Calu3 (cell line): ENCODE measurements at regions not wholly inside any gene's neighbourhood (a gene's known extent, or its start where the extent isn't known, plus 50 kb on each side); places are given as distances from the start of the nearest gene placed in this dataset.

Source experiments
- BruUV-seq: library from RNA; stranded (reverse); fragments of 400-500 nt; replicated peaks from 2 replicates; lab custom pipeline; 2021; lab: Mats Ljungman, UMichigan
- CTCF ChIA-PET: fragments of 300-600 bp; sonication (Branson Sonifier 250); formaldehyde crosslinking; loops from one replicate; lab custom pipeline; 2022; ENCODE audit warnings: antibody characterized with exemption; lab: Charles Lee
- DNase-seq: peaks from one replicate; pipeline ENCODE4 v3.0.0; 2022
- H3K27ac Mint-ChIP-seq: one replicate; pipeline ENCODE4 v1.8.0; 2022; ENCODE audit warnings: mixed read lengths; ENCODE audit not compliant: unreplicated experiment
- H3K27me3 Mint-ChIP-seq: one replicate; pipeline ENCODE4 v1.8.0; 2022; ENCODE audit warnings: mixed read lengths; ENCODE audit not compliant: unreplicated experiment
- H3K36me3 Mint-ChIP-seq: one replicate; pipeline ENCODE4 v1.8.0; 2022; ENCODE audit warnings: mild to moderate bottlenecking, moderate library complexity, mixed read lengths; ENCODE audit not compliant: insufficient read depth, unreplicated experiment
- H3K4me1 Mint-ChIP-seq: one replicate; pipeline ENCODE4 v1.8.0; 2022; ENCODE audit warnings: mild to moderate bottlenecking, low read depth, mixed read lengths; ENCODE audit not compliant: unreplicated experiment
- H3K4me3 Mint-ChIP-seq: one replicate; pipeline ENCODE4 v1.8.0; 2022; ENCODE audit warnings: mild to moderate bottlenecking, low read depth, moderate library complexity, mixed read lengths; ENCODE audit not compliant: unreplicated experiment
- H3K9me3 Mint-ChIP-seq: one replicate; pipeline ENCODE4 v1.8.0; 2022; ENCODE audit warnings: low read depth, mixed read lengths; ENCODE audit not compliant: unreplicated experiment
- CTCF ChIP-seq: fragments of 200-600 bp; IDR thresholded peaks from one replicate; pipeline ENCODE4 v1.8.0; 2022; ENCODE audit warnings: antibody characterized with exemption; ENCODE audit not compliant: unreplicated experiment
- intact Hi-C: fragments of 100-400 bp; cut with micrococcal nuclease; formaldehyde crosslinking; loops from one replicate; pipeline ENCODE4 v1.10.0; 2022; ENCODE audit not compliant: unreplicated experiment

GRCh38 chr22:49521787-49522224 lies 305.9 kb downstream of the BRD1 start:
- no peak overlapping the region for H3K27ac Mint-ChIP-seq
- H3K27me3 Mint-ChIP-seq = no peaks in the 10 kb centered on the region
- H3K36me3 Mint-ChIP-seq = no peaks in the 10 kb centered on the region
- peaks cover 12% of the 10 kb centered on the region for H3K4me1 Mint-ChIP-seq
- CTCF ChIA-PET = interaction anchor here (1.0 to 1.4 kb wide), 2 partner anchors 19 to 65 kb away, joined by 3 to 4 read pairs; no protein-coding TSS in a partner anchor
- no peak for DNase-seq
- intact Hi-C loops = no loop called here
- no TSS peak for BruUV-seq
- TF ChIP-seq CTCF = no peak
- H3K9me3 Mint-ChIP-seq = no peaks in the 10 kb centered on the region
- H3K4me3 Mint-ChIP-seq = no peak overlapping the region

- Mint-ChIP-seq H3K36me3 (no peaks in the 10 kb centered on the region), H3K27me3 (no peaks in the 10 kb centered on the region), H3K4me1 (peaks cover 4% of the 10 kb centered on the region), H3K9me3 (peaks cover 4% of the 10 kb centered on the region), H3K27ac (no peak overlapping the region), H3K4me3 (no peak overlapping the region)
- TF ChIP-seq CTCF = no peak
- CTCF ChIA-PET = no interaction called here
- no TSS peak for BruUV-seq
- DNase-seq = no peak
- intact Hi-C loops = no loop called here
Measured at GRCh38 chr22:49519117-49519737, 308.4 kb downstream of the BRD1 start.

- no peaks in the 10 kb centered on the region for H3K27me3 Mint-ChIP-seq
- no peaks in the 10 kb centered on the region for H3K4me1 Mint-ChIP-seq
- no peak overlapping the region for H3K4me3 Mint-ChIP-seq
- H3K27ac Mint-ChIP-seq = no peak overlapping the region
- no TSS peak for BruUV-seq
- no peak for TF ChIP-seq CTCF
- no peak for DNase-seq
- H3K9me3 Mint-ChIP-seq = peaks cover 4% of the 10 kb centered on the region
- H3K36me3 Mint-ChIP-seq = no peaks in the 10 kb centered on the region
- CTCF ChIA-PET = no interaction called here
- intact Hi-C loops = no loop called here
Measured at GRCh38 chr22:49518436-49518970, 309.2 kb downstream of the BRD1 start.

GRCh38 chr22:49517667-49518185 lies 309.9 kb downstream of the BRD1 start:
- no peak for TF ChIP-seq CTCF
- no peak for DNase-seq
- no peak overlapping the region for H3K27ac Mint-ChIP-seq

More at GRCh38 chr22:49517667-49518185, 309.9 kb downstream of the BRD1 start:
- Mint-ChIP-seq H3K4me3 (no peak overlapping the region), H3K9me3 (peaks cover 4% of the 10 kb centered on the region), H3K36me3 (no peaks in the 10 kb centered on the region), H3K27me3 (no peaks in the 10 kb centered on the region), H3K4me1 (no peaks in the 10 kb centered on the region)
- CTCF ChIA-PET = no interaction called here
- intact Hi-C loops = no loop called here
- no TSS peak for BruUV-seq
